Esophagus squamous epithelium (tissue), 4 donors: ENCODE measurements at regions not wholly inside any gene's neighbourhood (a gene's known extent, or its start where the extent isn't known, plus 50 kb on each side); places are given as distances from the start of the nearest gene placed in this dataset.

ENCODE experiments used
- CTCF ChIP-seq, 6 experiments: fragments of 450-650 bp in 4 of 6; fragments of 200-600 bp in 2 of 6; sonication (generic) in 2 of 6; IDR thresholded peaks; one replicate each; pipeline ENCODE4 v1.5.1; 2016 to 2019; ENCODE audit warnings: antibody characterized with exemption in 6 of 6, mild to moderate bottlenecking in 4 of 6, moderate library complexity in 4 of 6
- POLR2A ChIP-seq, 4 donors: fragments of 450-650 bp; IDR thresholded peaks; one replicate each; pipeline ENCODE4 v1.6.1; 2017; ENCODE audit warnings: antibody characterized with exemption in 4 of 4, mild to moderate bottlenecking in 4 of 4, moderate library complexity in 3 of 4

GRCh38 chr2:94774851-94775250, 96.4 kb upstream of the TEKT4 start:
- no peak for TF ChIP-seq CTCF (IDR thresholded peaks at IDR 0.05)
- TF ChIP-seq POLR2A (IDR thresholded peaks at IDR 0.05), result no peak
